Prostate gland (tissue), 2 donors: ENCODE measurements at regions not wholly inside any gene's neighbourhood (a gene's known extent, or its start where the extent isn't known, plus 50 kb on each side); places are given as distances from the start of the nearest gene placed in this dataset.

Source experiments
- POLR2A ChIP-seq: fragments of 450-650 bp; IDR thresholded peaks from one replicate; pipeline ENCODE4 v1.6.1; 2016; ENCODE audit warnings: antibody characterized with exemption, mild to moderate bottlenecking
- TF ChIP-seq, protein P1 (sequence below), 4 experiments: fragments of 200-600 bp in 2 of 4; fragments of 450-650 bp in 2 of 4; sonication (generic) in 2 of 4; IDR thresholded peaks; 1 replicate in 3 of 4; 2 replicates in 1 of 4; pipeline ENCODE4 v1.5.1; 2016 to 2019; ENCODE audit warnings: antibody characterized with exemption in 4 of 4, mild to moderate bottlenecking in 2 of 4, moderate library complexity in 2 of 4

DNA sequence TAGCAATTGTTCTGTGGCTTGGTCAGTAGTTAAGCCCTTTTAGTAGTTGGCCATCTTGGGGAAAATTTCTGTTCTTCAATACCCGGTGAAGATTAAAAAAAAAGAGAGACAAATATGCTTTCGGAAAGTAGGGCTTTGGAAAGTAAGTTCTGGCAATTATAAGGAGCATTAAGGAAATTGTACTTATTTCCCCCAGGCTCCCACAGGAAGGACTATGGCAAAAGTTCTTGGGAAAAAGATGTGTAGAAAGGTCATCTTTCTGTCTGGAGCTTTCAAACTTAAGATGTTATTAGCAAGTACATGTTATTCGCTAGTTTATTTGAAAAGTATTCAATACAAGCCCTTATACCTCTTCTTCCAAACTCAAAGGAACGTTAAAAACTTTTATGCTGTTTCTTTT is 144.5 kb downstream of the MTX2 start:
- TF ChIP-seq, protein P1, sequence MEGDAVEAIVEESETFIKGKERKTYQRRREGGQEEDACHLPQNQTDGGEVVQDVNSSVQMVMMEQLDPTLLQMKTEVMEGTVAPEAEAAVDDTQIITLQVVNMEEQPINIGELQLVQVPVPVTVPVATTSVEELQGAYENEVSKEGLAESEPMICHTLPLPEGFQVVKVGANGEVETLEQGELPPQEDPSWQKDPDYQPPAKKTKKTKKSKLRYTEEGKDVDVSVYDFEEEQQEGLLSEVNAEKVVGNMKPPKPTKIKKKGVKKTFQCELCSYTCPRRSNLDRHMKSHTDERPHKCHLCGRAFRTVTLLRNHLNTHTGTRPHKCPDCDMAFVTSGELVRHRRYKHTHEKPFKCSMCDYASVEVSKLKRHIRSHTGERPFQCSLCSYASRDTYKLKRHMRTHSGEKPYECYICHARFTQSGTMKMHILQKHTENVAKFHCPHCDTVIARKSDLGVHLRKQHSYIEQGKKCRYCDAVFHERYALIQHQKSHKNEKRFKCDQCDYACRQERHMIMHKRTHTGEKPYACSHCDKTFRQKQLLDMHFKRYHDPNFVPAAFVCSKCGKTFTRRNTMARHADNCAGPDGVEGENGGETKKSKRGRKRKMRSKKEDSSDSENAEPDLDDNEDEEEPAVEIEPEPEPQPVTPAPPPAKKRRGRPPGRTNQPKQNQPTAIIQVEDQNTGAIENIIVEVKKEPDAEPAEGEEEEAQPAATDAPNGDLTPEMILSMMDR (IDR thresholded peaks at IDR 0.05): no peak
- TF ChIP-seq POLR2A: no peak
